Ovary (tissue), 7 donors: ENCODE measurements at regions not wholly inside any gene's neighbourhood (a gene's known extent, or its start where the extent isn't known, plus 50 kb on each side); places are given as distances from the start of the nearest gene placed in this dataset.

Experiments
- DNase-seq, 5 donors: peaks; one replicate each; pipeline ENCODE4 v3.0.0-alpha.2; 2019 to 2020
- H3K27ac ChIP-seq, 2 donors: fragments of 200-600 bp; one replicate each; pipeline versions ENCODE4 v1.5.1 to v1.8.0; 2019 to 2022
- H3K27me3 ChIP-seq: fragments of 200-600 bp; one replicate; pipeline ENCODE4 v1.8.0; 2022
- H3K36me3 ChIP-seq: fragments of 200-600 bp; sonication (generic); one replicate; pipeline ENCODE4 v1.5.1; 2019
- H3K4me1 ChIP-seq: one replicate; pipeline ENCODE4 v1.8.1; 2013; ENCODE audit warnings: mild to moderate bottlenecking, moderate library complexity; ENCODE audit not compliant: insufficient read depth
- H3K4me3 ChIP-seq: fragments of 200-600 bp; sonication (generic); one replicate; pipeline ENCODE4 v1.5.1; 2017
- H3K9me3 ChIP-seq, 2 donors: fragments of 200-600 bp in 1 of 2; sonication (generic) in 1 of 2; one replicate each; pipeline versions ENCODE4 v1.5.1 to v1.8.1; 2013 to 2019; ENCODE audit warnings: mild to moderate bottlenecking in 1 of 2, moderate library complexity in 1 of 2
- EP300 ChIP-seq: sonication (generic); formaldehyde crosslinking; IDR thresholded peaks from one replicate; pipeline ENCODE4 v1.6.1; 2017; ENCODE audit warnings: antibody characterized with exemption
- POLR2A ChIP-seq: fragments of 450-650 bp; IDR thresholded peaks from one replicate; pipeline ENCODE4 v1.6.1; 2017; ENCODE audit warnings: antibody characterized with exemption, mild to moderate bottlenecking, moderate library complexity
- WGBS, 3 donors: extraction: QIAGEN DNeasy Blood & Tissue Kit in 1 of 3; methylation state at CpG; one replicate each; pipeline versions ENCODE4 v1.1.5 to v1.1.7; 2013 to 2017; 5-methylcytosine and 5-hydroxymethylcytosine counted together
- intact Hi-C, 4 donors: fragments of 100-400 bp; cut with DNase I; formaldehyde crosslinking; loops; one replicate each; pipeline versions ENCODE4 v1.11.0 to v1.15.1; 2022 to 2023
- TF ChIP-seq, protein P1 (sequence below), 3 donors: fragments of 450-650 bp in 2 of 3; fragments of 200-600 bp in 1 of 3; IDR thresholded peaks; one replicate each; pipeline versions ENCODE4 v1.5.1 to v1.8.0; 2016 to 2022; ENCODE audit warnings: antibody characterized with exemption in 3 of 3, mild to moderate bottlenecking in 1 of 3
- donor health status: DM: no; HTN: no; CAD: no; lungs with moderate emphysema.
- donor health status: DM: no; HTN: no; CAD: no.
- donor health status: Bipolar disorder and iron deficiency.
- donor health status: DM: no; HTN: no; CAD: no.
- donor health status: DM: yes; HTN: yes; CAD: no.

DNA sequence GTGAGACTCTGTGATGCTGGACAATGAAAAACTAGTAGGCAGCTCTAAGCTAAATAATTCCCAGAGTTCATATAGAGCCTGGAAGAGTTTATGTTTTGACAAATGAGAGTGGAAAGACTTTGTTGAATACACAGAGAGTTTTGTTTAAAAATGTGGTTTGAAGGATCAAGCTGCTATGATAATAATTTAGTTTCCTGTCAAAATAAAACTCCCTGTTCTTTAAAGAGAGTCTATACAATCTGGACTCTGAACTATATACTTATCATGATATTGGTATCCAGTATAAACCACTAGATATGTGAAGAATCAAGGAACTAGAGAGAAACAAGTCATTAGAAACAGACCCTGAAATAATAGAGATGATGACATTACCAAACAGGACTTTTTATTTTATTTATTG is 158.6 kb downstream of the C4orf33 start:
- Histone ChIP-seq H3K27me3 (no peaks in the 10 kb centered on the region), H3K36me3 (no peaks in the 10 kb centered on the region), H3K9me3 (no peaks in the 10 kb centered on the region), H3K4me1 (no peaks in the 10 kb centered on the region), H3K27ac (no peak overlapping the region), H3K4me3 (no peak overlapping the region)
- intact Hi-C loops: no loop called here
- TF ChIP-seq POLR2A: no peak
- TF ChIP-seq EP300: no peak
- TF ChIP-seq, protein P1, sequence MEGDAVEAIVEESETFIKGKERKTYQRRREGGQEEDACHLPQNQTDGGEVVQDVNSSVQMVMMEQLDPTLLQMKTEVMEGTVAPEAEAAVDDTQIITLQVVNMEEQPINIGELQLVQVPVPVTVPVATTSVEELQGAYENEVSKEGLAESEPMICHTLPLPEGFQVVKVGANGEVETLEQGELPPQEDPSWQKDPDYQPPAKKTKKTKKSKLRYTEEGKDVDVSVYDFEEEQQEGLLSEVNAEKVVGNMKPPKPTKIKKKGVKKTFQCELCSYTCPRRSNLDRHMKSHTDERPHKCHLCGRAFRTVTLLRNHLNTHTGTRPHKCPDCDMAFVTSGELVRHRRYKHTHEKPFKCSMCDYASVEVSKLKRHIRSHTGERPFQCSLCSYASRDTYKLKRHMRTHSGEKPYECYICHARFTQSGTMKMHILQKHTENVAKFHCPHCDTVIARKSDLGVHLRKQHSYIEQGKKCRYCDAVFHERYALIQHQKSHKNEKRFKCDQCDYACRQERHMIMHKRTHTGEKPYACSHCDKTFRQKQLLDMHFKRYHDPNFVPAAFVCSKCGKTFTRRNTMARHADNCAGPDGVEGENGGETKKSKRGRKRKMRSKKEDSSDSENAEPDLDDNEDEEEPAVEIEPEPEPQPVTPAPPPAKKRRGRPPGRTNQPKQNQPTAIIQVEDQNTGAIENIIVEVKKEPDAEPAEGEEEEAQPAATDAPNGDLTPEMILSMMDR (IDR thresholded peaks at IDR 0.05): no peak
- no peak for DNase-seq

DNA sequence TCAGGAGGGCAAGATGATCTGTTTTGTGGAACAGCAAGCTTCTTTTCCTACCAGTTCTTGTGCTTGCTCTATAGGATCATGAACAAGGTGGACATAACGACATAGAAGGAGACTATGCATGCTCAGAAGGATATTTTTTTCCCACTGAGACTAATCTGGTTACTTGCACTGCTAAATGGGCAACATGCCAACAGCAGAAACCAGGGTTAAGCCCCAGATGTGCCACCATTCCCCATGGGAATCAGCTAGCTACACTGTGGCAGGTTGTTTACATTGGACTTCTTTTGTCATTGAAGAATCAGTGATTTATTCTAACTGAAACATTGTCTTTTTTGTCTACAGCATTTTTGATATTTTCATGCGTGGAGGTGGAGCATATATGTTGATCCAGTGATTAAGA is 165.6 kb downstream of the C4orf33 start:
- Histone ChIP-seq H3K4me3 (no peak overlapping the region), H3K36me3 (no peaks in the 10 kb centered on the region), H3K27me3 (no peaks in the 10 kb centered on the region), H3K9me3 (no peaks in the 10 kb centered on the region), H3K27ac (no peak overlapping the region), H3K4me1 (no peaks in the 10 kb centered on the region)
- no peak for DNase-seq
- TF ChIP-seq EP300 (no peak), POLR2A (no peak)
- TF ChIP-seq, protein P1 (IDR thresholded peaks at IDR 0.05): no peak
- WGBS, 3 donors: 82 to 86% (median 85%) methylated on average over 2 of the region's 2 CpGs
- intact Hi-C loops: no loop called here

DNA sequence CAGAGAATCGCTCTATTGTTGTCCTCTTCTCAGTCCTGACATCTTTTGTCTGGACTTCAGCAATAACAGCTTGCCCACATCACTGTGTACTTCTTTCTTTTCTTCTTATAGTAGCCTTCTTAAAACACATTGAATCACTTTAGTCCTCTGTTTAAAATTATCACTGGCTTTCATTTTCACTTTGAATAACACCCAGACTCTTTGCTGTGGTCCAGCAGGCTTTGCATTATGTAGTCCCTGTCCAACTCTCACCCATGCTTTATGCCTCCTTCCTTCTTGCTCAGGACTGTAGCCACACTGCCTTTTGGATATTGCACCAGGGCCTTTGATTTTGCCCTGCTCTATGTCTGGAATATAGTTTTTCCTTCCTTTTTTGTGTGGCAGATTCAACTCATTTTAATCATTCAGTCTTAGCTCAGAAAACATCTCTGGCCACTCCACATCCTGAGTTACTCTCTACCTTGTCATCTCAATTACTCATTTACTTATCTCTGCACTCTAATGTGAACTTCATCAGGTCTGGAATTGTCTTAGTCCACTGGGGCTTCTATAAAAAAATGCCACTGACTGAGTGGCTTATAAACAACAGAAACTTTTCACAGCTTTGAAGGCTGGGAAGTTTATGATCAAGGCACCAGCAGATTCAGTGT is 168.2 kb downstream of the C4orf33 start:
- intact Hi-C loops: no loop called here
- H3K4me3 ChIP-seq: no peak overlapping the region
- 75 to 79% (median 75%) methylated on average over 1 of the region's 1 CpG for WGBS, 3 donors

DNA sequence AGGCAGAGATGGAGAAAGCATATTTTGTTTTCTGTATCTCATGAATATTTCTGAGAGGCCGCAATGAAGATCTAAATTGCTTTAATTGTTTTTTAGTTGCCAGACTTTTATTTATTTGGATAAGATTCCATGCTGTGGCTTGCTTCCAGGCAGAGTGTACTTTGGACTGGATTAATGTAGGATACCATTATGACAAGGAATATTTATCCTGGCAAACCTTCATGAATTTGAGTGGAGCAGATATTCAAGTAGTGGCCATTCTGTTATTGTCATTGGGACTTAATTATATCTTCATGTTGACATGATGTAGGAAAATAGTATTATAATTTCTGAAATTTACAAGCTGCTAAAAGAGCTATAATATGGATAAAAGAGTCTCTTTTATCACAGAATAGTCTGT is 182.9 kb downstream of the C4orf33 start:
- WGBS, 3 donors: 7 to 36% (median 24%) methylated on average over 1 of the region's 1 CpG
- no peaks in the 10 kb centered on the region for H3K9me3 ChIP-seq
- TF ChIP-seq EP300: no peak
- TF ChIP-seq POLR2A: no peak
- TF ChIP-seq, protein P1 (IDR thresholded peaks at IDR 0.05): no peak

More for the DNA sequence above, 168.2 kb downstream of the C4orf33 start:
- no peaks in the 10 kb centered on the region for H3K27me3 ChIP-seq
- no peak for DNase-seq
- no peaks in the 10 kb centered on the region for H3K4me1 ChIP-seq
- H3K27ac ChIP-seq: no peak overlapping the region
- TF ChIP-seq, protein P1 (IDR thresholded peaks at IDR 0.05): no peak
- TF ChIP-seq POLR2A (no peak), EP300 (no peak)
- H3K9me3 ChIP-seq: no peaks in the 10 kb centered on the region
- no peaks in the 10 kb centered on the region for H3K36me3 ChIP-seq

More for the DNA sequence above, 182.9 kb downstream of the C4orf33 start:
- no peak overlapping the region for H3K27ac ChIP-seq
- no peak for DNase-seq
- H3K4me3 ChIP-seq: no peak overlapping the region
- H3K4me1 ChIP-seq: no peaks in the 10 kb centered on the region
- intact Hi-C loops: no loop called here
- no peaks in the 10 kb centered on the region for H3K36me3 ChIP-seq
- no peaks in the 10 kb centered on the region for H3K27me3 ChIP-seq
